BE2C (cell line): ENCODE measurements at regions not wholly inside any gene's neighbourhood (a gene's known extent, or its start where the extent isn't known, plus 50 kb on each side); places are given as distances from the start of the nearest gene placed in this dataset.

Source experiments
- DNase-seq: peaks from one replicate; pipeline ENCODE4 v3.0.0-alpha.2; 2020
- H3K27me3 ChIP-seq: fragments of 250-450 bp; sonication (Bioruptor Pico); 2 replicates; pipeline ENCODE4 v1.5.1; 2020; ENCODE audit warnings: mild to moderate bottlenecking
- H3K36me3 ChIP-seq: fragments of 250-450 bp; sonication (Bioruptor Pico); 2 replicates; pipeline ENCODE4 v1.5.1; 2020; ENCODE audit warnings: mild to moderate bottlenecking
- H3K4me1 ChIP-seq: fragments of 250-450 bp; sonication (Bioruptor Pico); 2 replicates; pipeline ENCODE4 v1.5.1; 2020
- H3K4me3 ChIP-seq: 2 replicates; pipeline ENCODE4 v1.5.1; 2011; ENCODE audit warnings: low read depth, low read length
- H3K9me3 ChIP-seq: fragments of 250-450 bp; sonication (Bioruptor Pico); 2 replicates; pipeline ENCODE4 v1.5.1; 2020
- CTCF ChIP-seq: IDR thresholded peaks from 2 replicates; pipeline ENCODE4 v1.5.1; 2012; ENCODE audit warnings: mild to moderate bottlenecking, low read depth, low read length

- TF ChIP-seq CTCF = no peak
- no peaks in the 10 kb centered on the region for H3K9me3 ChIP-seq
Measured at GRCh38 chr2:41735006-41735405, 312.8 kb upstream of the PKDCC start.

GRCh38 chr2:41735476-41735875, 312.3 kb upstream of the PKDCC start:
- no peak for DNase-seq
- Histone ChIP-seq H3K4me1 (no peaks in the 10 kb centered on the region), H3K9me3 (no peaks in the 10 kb centered on the region), H3K36me3 (no peaks in the 10 kb centered on the region), H3K4me3 (no peak overlapping the region), H3K27me3 (peaks cover 11% of the 10 kb centered on the region)
- no peak for TF ChIP-seq CTCF

More at GRCh38 chr2:41735006-41735405, 312.8 kb upstream of the PKDCC start:
- no peak for DNase-seq
- H3K27me3 ChIP-seq = peaks cover 11% of the 10 kb centered on the region
- H3K4me3 ChIP-seq = no peak overlapping the region
- H3K36me3 ChIP-seq = no peaks in the 10 kb centered on the region
- H3K4me1 ChIP-seq = no peaks in the 10 kb centered on the region

- Histone ChIP-seq H3K4me1 (no peaks in the 10 kb centered on the region), H3K36me3 (no peaks in the 10 kb centered on the region), H3K4me3 (no peak overlapping the region), H3K27me3 (peaks cover 11% of the 10 kb centered on the region), H3K9me3 (no peaks in the 10 kb centered on the region)
- no peak for TF ChIP-seq CTCF
- DNase-seq = no peak
Measured at GRCh38 chr2:41736105-41736567, 311.7 kb upstream of the PKDCC start.

- DNase-seq = no peak
- H3K9me3 ChIP-seq = no peaks in the 10 kb centered on the region
- no peak overlapping the region for H3K4me3 ChIP-seq
- peaks cover 11% of the 10 kb centered on the region for H3K27me3 ChIP-seq
- H3K36me3 ChIP-seq = no peaks in the 10 kb centered on the region
- no peak for TF ChIP-seq CTCF
- H3K4me1 ChIP-seq = no peaks in the 10 kb centered on the region
Measured at GRCh38 chr2:41736586-41736985, 311.2 kb upstream of the PKDCC start.

GRCh38 chr2:41737888-41738287, 309.9 kb upstream of the PKDCC start:
- Histone ChIP-seq H3K36me3 (no peaks in the 10 kb centered on the region), H3K27me3 (peaks cover 6% of the 10 kb centered on the region), H3K4me1 (no peaks in the 10 kb centered on the region), H3K4me3 (no peak overlapping the region), H3K9me3 (no peaks in the 10 kb centered on the region)
- no peak for DNase-seq
- no peak for TF ChIP-seq CTCF

- H3K9me3 ChIP-seq = no peaks in the 10 kb centered on the region
- TF ChIP-seq CTCF = no peak
- no peak overlapping the region for H3K4me3 ChIP-seq
- no peak for DNase-seq
- H3K27me3 ChIP-seq = no peaks in the 10 kb centered on the region
- H3K4me1 ChIP-seq = no peaks in the 10 kb centered on the region
- H3K36me3 ChIP-seq = no peaks in the 10 kb centered on the region
Measured at GRCh38 chr2:41741951-41742595, 305.7 kb upstream of the PKDCC start.
